ENCODE measurements at regions not wholly inside any gene's neighbourhood (a gene's known extent, or its start where the extent isn't known, plus 50 kb on each side); places are given as distances from the start of the nearest gene placed in this dataset.

DNA sequence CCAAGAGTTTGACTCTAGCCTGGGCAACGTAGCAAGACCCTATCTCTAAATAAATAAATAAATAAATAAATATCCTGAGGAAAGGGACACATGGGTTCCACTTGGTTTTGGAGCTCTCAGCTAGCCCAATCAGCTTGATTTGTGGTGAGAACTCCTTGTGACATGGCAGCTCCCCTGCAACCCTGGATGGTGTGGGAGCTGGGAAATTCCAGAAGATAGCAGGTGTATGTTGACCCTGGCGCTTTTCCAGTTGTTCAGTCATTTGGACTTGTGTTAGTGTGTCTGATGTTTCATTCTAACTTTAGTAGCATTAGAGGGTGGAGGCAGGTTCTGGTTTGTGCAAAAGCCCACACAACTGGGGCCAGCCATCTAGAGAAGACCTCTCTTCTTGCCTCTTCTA lies 148.5 kb upstream of the NCAM1 start:
- CTCF ChIA-PET = interaction anchor here (1.2 kb wide), 1 partner anchor 9 kb away, joined by 3 read pairs; no protein-coding TSS in a partner anchor
- WGBS (ENCODE audit: insufficient coverage) = no CpG with 5 or more reads among the region's 2 CpGs
- H3K36me3 ChIP-seq (ENCODE audit: control insufficient read depth in 4 of 4, insufficient read depth in 4 of 4, low read length in 3 of 4) = no peaks in the 10 kb centered on the region
- DNase-seq = no peak
- H3K4me3 ChIP-seq (ENCODE audit: control insufficient read depth in 1 of 7, extremely low read depth in 1 of 7, insufficient read depth in 4 of 7, low read depth in 2 of 7, low read length in 6 of 7) = no peak overlapping the region
- POLR2A ChIA-PET = no interaction called here
- H3K4me1 ChIP-seq (ENCODE audit: control extremely low read depth in 1 of 4, control insufficient read depth in 4 of 4, insufficient read depth in 4 of 4, low read length in 3 of 4) = no peaks in the 10 kb centered on the region
- no peak overlapping the region for H3K27ac ChIP-seq (ENCODE audit: insufficient read depth in 1 of 2, low read depth in 1 of 2, low read length in 2 of 2, poor library complexity in 1 of 2, severe bottlenecking in 2 of 2)
- peaks cover 0 to 2% (median 0%) of the 10 kb centered on the region in 5 experiments for H3K27me3 ChIP-seq (replicated peaks in 2 of 5; ENCODE audit: control insufficient read depth in 4 of 5, insufficient read depth in 5 of 5, low read length in 4 of 5)
- peaks cover 0 to 2% (median 0%) of the 10 kb centered on the region in 5 experiments for H3K9me3 ChIP-seq (ENCODE audit: control extremely low read depth in 1 of 5, control insufficient read depth in 4 of 5, insufficient read depth in 2 of 5, low read depth in 1 of 5, low read length in 4 of 5)

DNA sequence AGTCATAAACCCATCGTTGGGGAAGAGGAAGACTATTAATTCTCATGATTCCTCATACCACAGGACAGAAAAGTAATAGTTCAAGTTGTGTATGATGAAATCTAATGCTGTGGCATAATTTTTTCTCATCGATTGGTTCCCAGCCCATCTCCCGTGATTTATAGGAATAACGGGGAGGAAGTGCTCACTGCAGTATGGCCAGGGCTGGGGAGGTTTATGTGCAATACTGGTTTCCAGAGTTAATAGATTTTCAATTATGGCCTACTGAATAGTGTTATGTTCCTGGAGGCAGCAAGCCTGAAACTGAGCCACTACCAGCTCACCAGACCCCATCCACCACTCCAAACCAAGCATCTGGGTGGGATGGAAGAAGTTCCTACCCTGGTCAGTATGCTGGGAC lies 147.1 kb upstream of the NCAM1 start:
- Histone ChIP-seq H3K9me3 (ENCODE audit: control extremely low read depth in 1 of 5, control insufficient read depth in 4 of 5, insufficient read depth in 2 of 5, low read depth in 1 of 5, low read length in 4 of 5) (peaks cover 0 to 2% (median 0%) of the 10 kb centered on the region in 5 experiments), H3K27me3 (replicated peaks in 2 of 5; ENCODE audit: control insufficient read depth in 4 of 5, insufficient read depth in 5 of 5, low read length in 4 of 5) (peaks cover 0 to 2% (median 0%) of the 10 kb centered on the region in 5 experiments), H3K4me1 (ENCODE audit: control extremely low read depth in 1 of 4, control insufficient read depth in 4 of 4, insufficient read depth in 4 of 4, low read length in 3 of 4) (no peaks in the 10 kb centered on the region), H3K4me3 (ENCODE audit: control insufficient read depth in 1 of 7, extremely low read depth in 1 of 7, insufficient read depth in 4 of 7, low read depth in 2 of 7, low read length in 6 of 7) (no peak overlapping the region), H3K27ac (ENCODE audit: insufficient read depth in 1 of 2, low read depth in 1 of 2, low read length in 2 of 2, poor library complexity in 1 of 2, severe bottlenecking in 2 of 2) (no peak overlapping the region), H3K36me3 (ENCODE audit: control insufficient read depth in 4 of 4, insufficient read depth in 4 of 4, low read length in 3 of 4) (no peaks in the 10 kb centered on the region)
- ChIA-PET CTCF (no interaction called here), POLR2A (no interaction called here)
- WGBS (ENCODE audit: insufficient coverage) = 100% methylated on average over 3 of the region's 4 CpGs
- DNase-seq = no peak

DNA sequence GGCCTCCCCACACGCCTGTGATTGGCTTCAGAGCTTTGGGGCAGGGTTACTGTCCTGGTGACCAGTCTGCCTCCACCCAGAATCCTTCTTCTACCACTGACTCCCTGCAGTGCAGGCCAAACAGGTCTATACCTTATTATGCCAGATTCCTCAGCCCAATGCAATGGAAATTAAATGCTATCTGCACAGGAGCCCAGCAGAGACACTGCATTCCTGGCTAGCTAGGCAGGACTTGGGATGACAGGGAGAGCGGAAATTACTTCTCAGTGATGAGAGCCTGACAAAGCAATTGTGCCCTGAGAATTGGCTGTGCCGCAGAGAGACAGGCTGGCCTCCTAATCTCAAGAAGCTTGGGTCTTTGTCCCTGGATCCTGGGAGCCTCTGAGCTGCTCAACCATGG lies 143.8 kb upstream of the NCAM1 start:
- ChIA-PET CTCF (no interaction called here), POLR2A (no interaction called here)
- Histone ChIP-seq H3K4me1 (ENCODE audit: control extremely low read depth in 1 of 4, control insufficient read depth in 4 of 4, insufficient read depth in 4 of 4, low read length in 3 of 4) (no peaks in the 10 kb centered on the region), H3K27ac (ENCODE audit: insufficient read depth in 1 of 2, low read depth in 1 of 2, low read length in 2 of 2, poor library complexity in 1 of 2, severe bottlenecking in 2 of 2) (no peak overlapping the region), H3K9me3 (ENCODE audit: control extremely low read depth in 1 of 5, control insufficient read depth in 4 of 5, insufficient read depth in 2 of 5, low read depth in 1 of 5, low read length in 4 of 5) (peaks cover 0 to 5% (median 2%) of the 10 kb centered on the region in 5 experiments), H3K4me3 (ENCODE audit: control insufficient read depth in 1 of 7, extremely low read depth in 1 of 7, insufficient read depth in 4 of 7, low read depth in 2 of 7, low read length in 6 of 7) (no peak overlapping the region), H3K27me3 (replicated peaks in 2 of 5; ENCODE audit: control insufficient read depth in 4 of 5, insufficient read depth in 5 of 5, low read length in 4 of 5) (peaks cover 0 to 9% (median 0%) of the 10 kb centered on the region in 5 experiments), H3K36me3 (ENCODE audit: control insufficient read depth in 4 of 4, insufficient read depth in 4 of 4, low read length in 3 of 4) (no peaks in the 10 kb centered on the region)
- 85% methylated on average over 3 of the region's 3 CpGs for WGBS (ENCODE audit: insufficient coverage)
- no peak for DNase-seq

DNA sequence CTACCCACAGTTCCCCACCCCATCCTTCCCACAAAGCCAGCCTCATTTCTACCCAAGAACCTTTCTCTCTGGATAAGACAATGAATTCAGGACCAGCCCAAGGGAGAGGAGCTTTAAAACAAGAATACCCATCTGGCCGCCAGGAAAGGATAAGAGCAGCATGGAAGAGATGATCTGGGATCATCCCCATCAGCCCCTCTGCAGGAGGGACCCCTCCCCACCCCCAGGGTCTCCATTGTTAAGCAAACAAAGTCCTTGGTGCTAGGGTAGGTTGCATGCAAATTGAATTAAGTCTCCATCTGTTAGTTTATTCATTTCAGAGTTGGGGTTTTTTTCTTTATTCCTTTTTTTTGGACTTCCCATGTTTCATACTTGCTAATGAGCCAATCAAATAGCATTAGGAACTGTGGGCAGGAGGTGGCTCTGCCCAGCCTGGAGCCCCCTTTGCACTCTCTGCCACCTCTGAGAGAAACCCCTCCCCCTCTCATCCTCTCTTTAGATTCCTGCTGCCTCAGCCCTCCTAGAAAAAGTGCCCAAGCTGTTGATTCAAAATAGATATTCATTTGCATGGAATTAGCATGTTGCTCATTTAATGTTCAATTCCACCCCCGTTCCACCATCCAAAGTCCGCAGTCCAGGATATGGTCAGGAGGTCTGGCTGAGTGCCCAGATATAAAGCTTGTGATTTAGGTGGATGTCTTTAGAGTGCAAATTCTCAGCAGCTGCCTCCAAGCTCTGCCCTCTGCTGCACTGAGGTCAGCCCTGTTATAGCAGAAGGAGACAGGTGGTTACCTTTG lies 138.5 kb upstream of the NCAM1 start:
- Histone ChIP-seq H3K4me3 (ENCODE audit: control insufficient read depth in 1 of 7, extremely low read depth in 1 of 7, insufficient read depth in 4 of 7, low read depth in 2 of 7, low read length in 6 of 7) (no peak overlapping the region), H3K27ac (ENCODE audit: insufficient read depth in 1 of 2, low read depth in 1 of 2, low read length in 2 of 2, poor library complexity in 1 of 2, severe bottlenecking in 2 of 2) (no peak overlapping the region), H3K9me3 (ENCODE audit: control extremely low read depth in 1 of 5, control insufficient read depth in 4 of 5, insufficient read depth in 2 of 5, low read depth in 1 of 5, low read length in 4 of 5) (peaks cover 0 to 11% (median 3%) of the 10 kb centered on the region in 5 experiments), H3K36me3 (ENCODE audit: control insufficient read depth in 4 of 4, insufficient read depth in 4 of 4, low read length in 3 of 4) (no peaks in the 10 kb centered on the region), H3K27me3 (replicated peaks in 2 of 5; ENCODE audit: control insufficient read depth in 4 of 5, insufficient read depth in 5 of 5, low read length in 4 of 5) (peaks cover 0 to 10% (median 0%) of the 10 kb centered on the region in 5 experiments), H3K4me1 (ENCODE audit: control extremely low read depth in 1 of 4, control insufficient read depth in 4 of 4, insufficient read depth in 4 of 4, low read length in 3 of 4) (no peaks in the 10 kb centered on the region)
- WGBS (ENCODE audit: insufficient coverage) = no CpG with 5 or more reads among the region's 3 CpGs
- ChIA-PET POLR2A (no interaction called here), CTCF (no interaction called here)
- no peak for DNase-seq

DNA sequence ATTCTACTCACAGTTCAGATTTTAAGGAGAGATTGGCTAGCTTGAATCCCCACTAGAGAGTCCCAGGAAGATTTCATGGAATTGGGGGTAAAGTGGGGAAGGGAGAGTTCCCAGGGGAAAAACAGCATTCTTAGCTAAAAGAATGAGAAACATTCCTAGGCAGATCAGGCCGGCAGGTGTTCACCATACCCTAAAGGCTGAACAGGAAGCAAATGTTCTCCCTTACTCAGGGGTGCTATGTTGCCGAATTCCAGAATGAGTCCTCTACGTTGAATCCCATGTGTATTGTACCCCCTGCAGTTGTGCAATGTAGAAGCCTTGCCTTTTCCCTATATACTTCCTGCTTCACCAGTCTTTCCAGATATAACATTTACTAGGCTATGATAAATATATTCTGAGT lies 135.2 kb upstream of the NCAM1 start:
- ChIA-PET CTCF (no interaction called here), POLR2A (no interaction called here)
- WGBS (ENCODE audit: insufficient coverage) = 84% methylated on average over 3 of the region's 3 CpGs
- Histone ChIP-seq H3K9me3 (ENCODE audit: control extremely low read depth in 1 of 5, control insufficient read depth in 4 of 5, insufficient read depth in 2 of 5, low read depth in 1 of 5, low read length in 4 of 5) (peaks cover 0 to 6% (median 0%) of the 10 kb centered on the region in 5 experiments), H3K27me3 (replicated peaks in 2 of 5; ENCODE audit: control insufficient read depth in 4 of 5, insufficient read depth in 5 of 5, low read length in 4 of 5) (peaks cover 0 to 13% (median 0%) of the 10 kb centered on the region in 5 experiments), H3K4me1 (ENCODE audit: control extremely low read depth in 1 of 4, control insufficient read depth in 4 of 4, insufficient read depth in 4 of 4, low read length in 3 of 4) (no peaks in the 10 kb centered on the region), H3K4me3 (ENCODE audit: control insufficient read depth in 1 of 7, extremely low read depth in 1 of 7, insufficient read depth in 4 of 7, low read depth in 2 of 7, low read length in 6 of 7) (no peak overlapping the region), H3K36me3 (ENCODE audit: control insufficient read depth in 4 of 4, insufficient read depth in 4 of 4, low read length in 3 of 4) (no peaks in the 10 kb centered on the region), H3K27ac (ENCODE audit: insufficient read depth in 1 of 2, low read depth in 1 of 2, low read length in 2 of 2, poor library complexity in 1 of 2, severe bottlenecking in 2 of 2) (no peak overlapping the region)
- no peak for DNase-seq

DNA sequence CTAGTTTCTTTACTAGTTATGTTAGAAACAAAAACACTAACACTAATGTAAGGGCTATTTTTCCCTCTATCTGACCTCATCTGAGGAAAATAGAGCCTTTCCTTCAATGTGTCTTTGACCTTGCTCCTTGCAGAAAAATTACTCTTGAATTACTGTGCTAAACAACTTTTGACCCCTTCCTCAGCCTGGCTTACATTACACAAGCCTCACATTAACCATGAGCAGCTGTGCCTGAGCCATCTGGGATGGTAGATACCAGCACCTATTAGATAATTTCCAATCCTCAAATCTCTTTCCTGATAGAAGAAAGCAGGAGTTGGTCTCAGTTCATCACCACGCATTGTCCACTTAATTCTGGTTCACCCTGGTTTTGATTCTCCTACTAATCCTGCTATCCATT lies 134.4 kb upstream of the NCAM1 start:
- POLR2A ChIA-PET = no interaction called here
- WGBS (ENCODE audit: insufficient coverage) = 100% methylated on average over 1 of the region's 1 CpG
- peaks cover 0 to 11% (median 0%) of the 10 kb centered on the region in 5 experiments for H3K27me3 ChIP-seq (replicated peaks in 2 of 5; ENCODE audit: control insufficient read depth in 4 of 5, insufficient read depth in 5 of 5, low read length in 4 of 5)

DNA sequence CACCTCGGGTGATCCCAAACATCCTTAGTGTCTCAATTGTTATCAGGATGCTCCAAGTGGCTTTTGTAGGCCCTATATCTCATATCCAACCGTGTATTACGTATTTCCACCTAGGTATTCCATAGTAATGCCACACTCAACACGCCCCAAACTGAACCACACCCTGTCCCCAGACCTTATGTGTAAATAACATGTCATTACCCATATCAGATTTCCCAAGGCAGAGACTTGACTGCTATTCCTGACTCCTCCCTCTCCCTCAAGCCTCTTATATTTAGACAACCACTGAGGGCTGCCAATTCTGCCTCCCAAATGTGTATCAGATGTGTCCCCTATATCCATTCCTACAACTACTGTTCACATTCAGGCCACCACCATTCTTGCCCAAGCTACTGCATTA lies 132.8 kb upstream of the NCAM1 start:
- Histone ChIP-seq H3K9me3 (ENCODE audit: control extremely low read depth in 1 of 5, control insufficient read depth in 4 of 5, insufficient read depth in 2 of 5, low read depth in 1 of 5, low read length in 4 of 5) (peaks cover 0 to 8% (median 2%) of the 10 kb centered on the region in 5 experiments), H3K4me3 (ENCODE audit: control insufficient read depth in 1 of 7, extremely low read depth in 1 of 7, insufficient read depth in 4 of 7, low read depth in 2 of 7, low read length in 6 of 7) (no peak overlapping the region), H3K27ac (ENCODE audit: insufficient read depth in 1 of 2, low read depth in 1 of 2, low read length in 2 of 2, poor library complexity in 1 of 2, severe bottlenecking in 2 of 2) (no peak overlapping the region), H3K27me3 (replicated peaks in 2 of 5; ENCODE audit: control insufficient read depth in 4 of 5, insufficient read depth in 5 of 5, low read length in 4 of 5) (peaks cover 0 to 8% (median 0%) of the 10 kb centered on the region in 5 experiments), H3K36me3 (ENCODE audit: control insufficient read depth in 4 of 4, insufficient read depth in 4 of 4, low read length in 3 of 4) (no peaks in the 10 kb centered on the region), H3K4me1 (ENCODE audit: control extremely low read depth in 1 of 4, control insufficient read depth in 4 of 4, insufficient read depth in 4 of 4, low read length in 3 of 4) (no peaks in the 10 kb centered on the region)
- CTCF ChIA-PET = no interaction called here
- 98% methylated on average over 4 of the region's 4 CpGs for WGBS (ENCODE audit: insufficient coverage)
- no peak for DNase-seq
- POLR2A ChIA-PET = no interaction called here

More for the DNA sequence above, 134.4 kb upstream of the NCAM1 start:
- peaks cover 0 to 8% (median 0%) of the 10 kb centered on the region in 5 experiments for H3K9me3 ChIP-seq (ENCODE audit: control extremely low read depth in 1 of 5, control insufficient read depth in 4 of 5, insufficient read depth in 2 of 5, low read depth in 1 of 5, low read length in 4 of 5)
- H3K36me3 ChIP-seq (ENCODE audit: control insufficient read depth in 4 of 4, insufficient read depth in 4 of 4, low read length in 3 of 4) = no peaks in the 10 kb centered on the region
- H3K4me3 ChIP-seq (ENCODE audit: control insufficient read depth in 1 of 7, extremely low read depth in 1 of 7, insufficient read depth in 4 of 7, low read depth in 2 of 7, low read length in 6 of 7) = no peak overlapping the region
- DNase-seq = no peak
- H3K27ac ChIP-seq (ENCODE audit: insufficient read depth in 1 of 2, low read depth in 1 of 2, low read length in 2 of 2, poor library complexity in 1 of 2, severe bottlenecking in 2 of 2) = no peak overlapping the region
- H3K4me1 ChIP-seq (ENCODE audit: control extremely low read depth in 1 of 4, control insufficient read depth in 4 of 4, insufficient read depth in 4 of 4, low read length in 3 of 4) = no peaks in the 10 kb centered on the region
- CTCF ChIA-PET = no interaction called here
